Liver (tissue), 8 donors: ENCODE measurements at regions not wholly inside any gene's neighbourhood (a gene's known extent, or its start where the extent isn't known, plus 50 kb on each side); places are given as distances from the start of the nearest gene placed in this dataset.

Source experiments
- DNase-seq: peaks from one replicate; pipeline ENCODE4 v3.0.0-alpha.2; 2017; ENCODE audit warnings: low spot score
- H3K27ac ChIP-seq, 2 donors: one replicate each; pipeline ENCODE4 v1.7.0; 2013; ENCODE audit warnings: inconsistent platforms in 2 of 2, low read length in 2 of 2, control low read depth in 1 of 2, low read depth in 1 of 2, mild to moderate bottlenecking in 1 of 2
- H3K27me3 ChIP-seq, 4 donors: one replicate each; pipeline versions ENCODE4 v1.6.1 to v1.7.0; 2013; ENCODE audit warnings: low read length in 3 of 4, inconsistent platforms in 1 of 4, mild to moderate bottlenecking in 1 of 4, moderate library complexity in 1 of 4; ENCODE audit not compliant: control insufficient read depth in 4 of 4, insufficient read depth in 4 of 4
- H3K36me3 ChIP-seq, 4 donors: one replicate each; pipeline versions ENCODE4 v1.6.1 to v1.7.0; 2013; ENCODE audit warnings: low read length in 3 of 4, mild to moderate bottlenecking in 3 of 4, low read depth in 1 of 4, moderate library complexity in 1 of 4; ENCODE audit not compliant: control insufficient read depth in 4 of 4, insufficient read depth in 3 of 4
- H3K4me1 ChIP-seq, 4 donors: one replicate each; pipeline versions ENCODE4 v1.6.1 to v1.7.0; 2013; ENCODE audit warnings: low read length in 3 of 4, mild to moderate bottlenecking in 3 of 4, moderate library complexity in 1 of 4; ENCODE audit not compliant: control insufficient read depth in 4 of 4, insufficient read depth in 4 of 4
- H3K4me3 ChIP-seq, 3 donors: one replicate each; pipeline versions ENCODE4 v1.6.1 to v1.7.0; 2013; ENCODE audit warnings: low read length in 3 of 3, control low read depth in 1 of 3, low read depth in 1 of 3, mild to moderate bottlenecking in 1 of 3
- H3K9ac ChIP-seq, 2 donors: one replicate each; pipeline ENCODE4 v1.7.0; 2013; ENCODE audit warnings: low read length in 2 of 2, mild to moderate bottlenecking in 2 of 2, moderate library complexity in 2 of 2, control low read depth in 1 of 2, low read depth in 1 of 2
- H3K9me3 ChIP-seq, 4 donors: one replicate each; pipeline versions ENCODE4 v1.6.1 to v1.7.0; 2013; ENCODE audit warnings: low read length in 3 of 4; ENCODE audit not compliant: control insufficient read depth in 4 of 4
- ATF3 ChIP-seq: IDR thresholded peaks from 2 replicates; pipeline ENCODE4 v1.6.1; 2016; ENCODE audit warnings: antibody characterized with exemption
- CTCF ChIP-seq: fragments of 150-350 bp; IDR thresholded peaks from 2 replicates; pipeline ENCODE4 v1.5.1; 2017; ENCODE audit warnings: improper control_type of control experiment, low read depth, low read length; ENCODE audit not compliant: missing input control
- FOXA1 ChIP-seq: IDR thresholded peaks from 2 replicates; pipeline ENCODE4 v1.6.1; 2016; ENCODE audit warnings: antibody characterized with exemption
- FOXA2 ChIP-seq: IDR thresholded peaks from 2 replicates; pipeline ENCODE4 v1.6.1; 2016; ENCODE audit warnings: antibody characterized with exemption
- GABPA ChIP-seq, 2 donors: IDR thresholded peaks in 1 of 2; conservative IDR thresholded peaks in 1 of 2; 2 replicates each; pipeline ENCODE4 v1.6.1; 2016; ENCODE audit warnings: antibody characterized with exemption in 2 of 2, mild to moderate bottlenecking in 1 of 2, moderate library complexity in 1 of 2
- HNF4A ChIP-seq, 2 donors: conservative IDR thresholded peaks; 2 replicates each; pipeline ENCODE4 v1.6.1; 2016; ENCODE audit warnings: antibody characterized with exemption in 2 of 2, mild to moderate bottlenecking in 2 of 2
- NR2F2 ChIP-seq: IDR thresholded peaks from 2 replicates; pipeline ENCODE4 v1.6.1; 2016; ENCODE audit warnings: antibody characterized with exemption
- RAD21 ChIP-seq, 2 donors: IDR thresholded peaks; 2 replicates each; pipeline ENCODE4 v1.6.1; 2016; ENCODE audit warnings: antibody characterized with exemption in 2 of 2, mild to moderate bottlenecking in 2 of 2
- RXRA ChIP-seq, 2 donors: IDR thresholded peaks; 2 replicates each; pipeline ENCODE4 v1.6.1; 2017 to 2018; ENCODE audit warnings: antibody characterized with exemption in 2 of 2, mild to moderate bottlenecking in 1 of 2
- SP1 ChIP-seq: IDR thresholded peaks from 2 replicates; pipeline ENCODE4 v1.6.1; 2018; ENCODE audit warnings: antibody characterized with exemption, mild to moderate bottlenecking
- TAF1 ChIP-seq: conservative IDR thresholded peaks from 2 replicates; pipeline ENCODE4 v1.6.1; 2016; ENCODE audit warnings: antibody characterized with exemption, mild to moderate bottlenecking
- YY1 ChIP-seq: IDR thresholded peaks from 2 replicates; pipeline ENCODE4 v1.6.1; 2016; ENCODE audit warnings: antibody characterized with exemption, mild to moderate bottlenecking
- WGBS: extraction: QIAGEN DNeasy Blood & Tissue Kit; methylation state at CpG from one replicate; pipeline ENCODE4 v1.1.7; 2013; 5-methylcytosine and 5-hydroxymethylcytosine counted together
- TF ChIP-seq, protein P1 (sequence below): IDR thresholded peaks from 2 replicates; pipeline ENCODE4 v1.6.1; 2016; ENCODE audit warnings: antibody characterized with exemption, mild to moderate bottlenecking
- TF ChIP-seq, protein P2 (sequence below): IDR thresholded peaks from 2 replicates; pipeline ENCODE4 v1.6.1; 2016; ENCODE audit warnings: antibody characterized with exemption
- donor health status: healthy.
- donor health status: healthy.
- donor health status: healthy.
- donor health status: healthy.
- donor health status: healthy.

- 70% methylated on average over 3 of the region's 3 CpGs for WGBS
- Histone ChIP-seq H3K36me3 (no peaks in the 10 kb centered on the region), H3K4me3 (no peak overlapping the region), H3K9ac (no peak overlapping the region), H3K4me1 (no peaks in the 10 kb centered on the region), H3K9me3 (no peaks in the 10 kb centered on the region), H3K27ac (no peak overlapping the region), H3K27me3 (no peaks in the 10 kb centered on the region)
- no peak for TF ChIP-seq HNF4A (conservative IDR thresholded peaks at IDR 0.05)
- no peak for DNase-seq
These were observed 102.8 kb upstream of the JARID2 start for GRCh38 chr6:15143086-15143485.

GRCh38 chr6:15143540-15143939, 102.3 kb upstream of the JARID2 start:
- H3K27ac ChIP-seq: no peak overlapping the region
- DNase-seq: no peak
- no peaks in the 10 kb centered on the region for H3K27me3 ChIP-seq
- 90% methylated on average over 3 of the region's 3 CpGs for WGBS
- no peak overlapping the region for H3K4me3 ChIP-seq
- H3K36me3 ChIP-seq: no peaks in the 10 kb centered on the region
- no peaks in the 10 kb centered on the region for H3K4me1 ChIP-seq
- TF ChIP-seq FOXA1 (no peak), HNF4A (conservative IDR thresholded peaks at IDR 0.05) (no peak), TAF1 (no peak), YY1 (no peak), SP1 (no peak), RAD21 (IDR thresholded peaks at IDR 0.05) (no peak), RXRA (IDR thresholded peaks at IDR 0.05) (no peak)
- TF ChIP-seq, protein P1, sequence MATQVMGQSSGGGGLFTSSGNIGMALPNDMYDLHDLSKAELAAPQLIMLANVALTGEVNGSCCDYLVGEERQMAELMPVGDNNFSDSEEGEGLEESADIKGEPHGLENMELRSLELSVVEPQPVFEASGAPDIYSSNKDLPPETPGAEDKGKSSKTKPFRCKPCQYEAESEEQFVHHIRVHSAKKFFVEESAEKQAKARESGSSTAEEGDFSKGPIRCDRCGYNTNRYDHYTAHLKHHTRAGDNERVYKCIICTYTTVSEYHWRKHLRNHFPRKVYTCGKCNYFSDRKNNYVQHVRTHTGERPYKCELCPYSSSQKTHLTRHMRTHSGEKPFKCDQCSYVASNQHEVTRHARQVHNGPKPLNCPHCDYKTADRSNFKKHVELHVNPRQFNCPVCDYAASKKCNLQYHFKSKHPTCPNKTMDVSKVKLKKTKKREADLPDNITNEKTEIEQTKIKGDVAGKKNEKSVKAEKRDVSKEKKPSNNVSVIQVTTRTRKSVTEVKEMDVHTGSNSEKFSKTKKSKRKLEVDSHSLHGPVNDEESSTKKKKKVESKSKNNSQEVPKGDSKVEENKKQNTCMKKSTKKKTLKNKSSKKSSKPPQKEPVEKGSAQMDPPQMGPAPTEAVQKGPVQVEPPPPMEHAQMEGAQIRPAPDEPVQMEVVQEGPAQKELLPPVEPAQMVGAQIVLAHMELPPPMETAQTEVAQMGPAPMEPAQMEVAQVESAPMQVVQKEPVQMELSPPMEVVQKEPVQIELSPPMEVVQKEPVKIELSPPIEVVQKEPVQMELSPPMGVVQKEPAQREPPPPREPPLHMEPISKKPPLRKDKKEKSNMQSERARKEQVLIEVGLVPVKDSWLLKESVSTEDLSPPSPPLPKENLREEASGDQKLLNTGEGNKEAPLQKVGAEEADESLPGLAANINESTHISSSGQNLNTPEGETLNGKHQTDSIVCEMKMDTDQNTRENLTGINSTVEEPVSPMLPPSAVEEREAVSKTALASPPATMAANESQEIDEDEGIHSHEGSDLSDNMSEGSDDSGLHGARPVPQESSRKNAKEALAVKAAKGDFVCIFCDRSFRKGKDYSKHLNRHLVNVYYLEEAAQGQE: no peak
- TF ChIP-seq, protein P2, sequence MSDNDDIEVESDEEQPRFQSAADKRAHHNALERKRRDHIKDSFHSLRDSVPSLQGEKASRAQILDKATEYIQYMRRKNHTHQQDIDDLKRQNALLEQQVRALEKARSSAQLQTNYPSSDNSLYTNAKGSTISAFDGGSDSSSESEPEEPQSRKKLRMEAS: no peak
- H3K9me3 ChIP-seq: no peaks in the 10 kb centered on the region
- no peak overlapping the region for H3K9ac ChIP-seq

DNA sequence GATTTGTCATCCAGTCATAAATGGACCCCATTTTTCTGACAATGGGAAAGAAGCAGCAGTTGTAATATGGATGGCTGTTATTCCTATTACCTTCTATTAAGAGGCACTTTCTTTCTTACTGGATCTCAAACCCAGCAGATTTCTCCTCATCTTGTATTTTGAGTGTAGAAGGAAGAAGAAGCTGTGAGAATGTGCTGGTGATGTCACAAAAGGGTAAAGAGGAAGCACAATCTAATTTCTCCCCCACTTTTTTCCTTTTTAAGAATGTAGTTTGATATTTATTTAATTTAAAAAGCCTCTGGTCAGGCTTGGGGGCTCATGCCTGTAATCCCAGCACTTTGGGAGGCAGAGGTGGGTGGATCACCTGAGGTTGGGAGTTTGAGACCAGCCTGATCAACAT, 100.0 kb upstream of the JARID2 start:
- H3K36me3 ChIP-seq: no peaks in the 10 kb centered on the region
- no peak overlapping the region for H3K9ac ChIP-seq
- H3K4me1 ChIP-seq: no peaks in the 10 kb centered on the region
- H3K4me3 ChIP-seq: no peak overlapping the region
- TF ChIP-seq ATF3 (no peak), RXRA (IDR thresholded peaks at IDR 0.05) (no peak), NR2F2 (no peak), CTCF (no peak), FOXA2 (no peak), GABPA (IDR thresholded peaks at IDR 0.05 in 1 of 2, conservative IDR thresholded peaks at IDR 0.05 in 1 of 2) (no peak), SP1 (no peak)
- TF ChIP-seq, protein P1: no peak
- H3K27ac ChIP-seq: no peak overlapping the region
- H3K27me3 ChIP-seq: no peaks in the 10 kb centered on the region
- no peaks in the 10 kb centered on the region for H3K9me3 ChIP-seq
- no peak for DNase-seq
